ENCODE measurements at regions not wholly inside any gene's neighbourhood (a gene's known extent, or its start where the extent isn't known, plus 50 kb on each side); places are given as distances from the start of the nearest gene placed in this dataset. TPM values are rescaled to one million over a fixed set of nuclear protein-coding genes. Genes with fewer than 3 reads are reported as not detected.

GRCh38 chr17:31588512-31588911 is 197.0 kb downstream of the RAB11FIP4 start:
- Histone ChIP-seq H3K4me3 (ENCODE audit: low read depth, low read length) (no peak overlapping the region), H3K27me3 (ENCODE audit: control insufficient read depth, insufficient read depth, low read length) (no peaks in the 10 kb centered on the region), H3K27ac (ENCODE audit: low read depth, low read length) (no peak overlapping the region), H3K9me3 (ENCODE audit: control insufficient read depth, insufficient read depth, low read length) (0 out of 2 replicates have a peak, but pooled peaks cover 2% of the 10 kb centered on the region)
- DNase-seq (ENCODE audit: low read depth, low spot score) = no peak
- no peak for TF ChIP-seq CTCF (IDR thresholded peaks at IDR 0.05; ENCODE audit: low read depth, low read length)
- ChIA-PET POLR2A (no interaction called here), CTCF (interaction anchor here (0.9 to 1.5 kb wide), 2 partner anchors 30 to 254 kb away, joined by 4 read pairs; no protein-coding TSS in a partner anchor)

- CTCF ChIA-PET = interaction anchor here (1.5 kb wide), 1 partner anchor 254 kb away, joined by 4 read pairs; no protein-coding TSS in a partner anchor
- no peak for TF ChIP-seq CTCF (IDR thresholded peaks at IDR 0.05; ENCODE audit: low read depth, low read length)
- Histone ChIP-seq H3K27ac (ENCODE audit: low read depth, low read length) (no peak overlapping the region), H3K9me3 (ENCODE audit: control insufficient read depth, insufficient read depth, low read length) (0 out of 2 replicates have a peak, but pooled peaks cover 2% of the 10 kb centered on the region), H3K4me3 (ENCODE audit: low read depth, low read length) (no peak overlapping the region), H3K27me3 (ENCODE audit: control insufficient read depth, insufficient read depth, low read length) (no peaks in the 10 kb centered on the region)
- no peak for DNase-seq (ENCODE audit: low read depth, low spot score)
- POLR2A ChIA-PET = no interaction called here
These were observed 196.6 kb downstream of the RAB11FIP4 start for GRCh38 chr17:31588034-31588433.

Small RNA genes lying in the stretch of these regions (small RNA-seq; reads per million reads assigned to genes)
- gene AC007923.3 (ENCODE audit: insufficient read length, low read depth) (not detected), gene RNU6-1134P (ENCODE audit: insufficient read length, low read depth) (not detected)

Data from AG04450 (cell line).